Medulla oblongata (tissue), 1 donor: ENCODE measurements at regions not wholly inside any gene's neighbourhood (a gene's known extent, or its start where the extent isn't known, plus 50 kb on each side); places are given as distances from the start of the nearest gene placed in this dataset.

Experiments
- DNase-seq: peaks from one replicate; pipeline ENCODE4 v3.0.0-alpha.2; 2015; ENCODE audit errors: extremely low spot score

DNA sequence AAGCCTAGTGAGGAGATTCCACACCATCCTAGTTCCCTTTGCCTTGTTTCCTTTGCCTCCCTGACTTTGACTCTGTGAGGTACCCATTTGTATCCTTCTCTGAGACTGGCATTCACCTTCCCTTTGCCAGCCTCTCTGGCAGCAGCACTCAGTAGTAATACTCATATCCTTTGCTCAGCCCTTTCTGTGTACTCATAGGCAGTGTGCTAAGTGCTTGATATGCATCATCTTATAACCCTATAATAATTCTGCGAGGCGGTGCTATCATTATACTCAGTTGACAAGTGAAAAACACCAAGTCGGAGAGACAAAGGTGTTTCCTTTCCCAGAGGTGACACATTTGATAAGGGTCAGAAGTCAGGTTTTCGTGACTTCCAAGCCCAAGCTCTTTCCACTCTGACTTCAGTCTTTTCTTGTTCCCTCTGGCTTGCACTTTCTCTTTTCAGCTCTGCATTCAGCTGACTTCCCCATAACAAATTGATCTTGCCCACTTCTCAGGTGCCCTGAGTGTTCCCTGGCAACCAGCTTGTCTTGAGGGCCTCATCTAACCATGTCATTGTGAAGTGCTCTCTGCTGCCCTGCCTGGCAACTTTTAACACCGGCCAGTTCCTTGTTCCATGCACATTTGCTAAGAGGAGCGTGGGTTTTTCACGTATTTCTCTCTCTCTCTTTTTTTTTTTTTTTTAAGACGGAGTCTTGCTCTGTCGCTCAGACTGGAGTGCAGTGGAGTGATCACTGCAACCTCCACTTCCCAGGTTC, 94.5 kb upstream of the UPP2 start:
- DNase-seq, result no peak

DNA sequence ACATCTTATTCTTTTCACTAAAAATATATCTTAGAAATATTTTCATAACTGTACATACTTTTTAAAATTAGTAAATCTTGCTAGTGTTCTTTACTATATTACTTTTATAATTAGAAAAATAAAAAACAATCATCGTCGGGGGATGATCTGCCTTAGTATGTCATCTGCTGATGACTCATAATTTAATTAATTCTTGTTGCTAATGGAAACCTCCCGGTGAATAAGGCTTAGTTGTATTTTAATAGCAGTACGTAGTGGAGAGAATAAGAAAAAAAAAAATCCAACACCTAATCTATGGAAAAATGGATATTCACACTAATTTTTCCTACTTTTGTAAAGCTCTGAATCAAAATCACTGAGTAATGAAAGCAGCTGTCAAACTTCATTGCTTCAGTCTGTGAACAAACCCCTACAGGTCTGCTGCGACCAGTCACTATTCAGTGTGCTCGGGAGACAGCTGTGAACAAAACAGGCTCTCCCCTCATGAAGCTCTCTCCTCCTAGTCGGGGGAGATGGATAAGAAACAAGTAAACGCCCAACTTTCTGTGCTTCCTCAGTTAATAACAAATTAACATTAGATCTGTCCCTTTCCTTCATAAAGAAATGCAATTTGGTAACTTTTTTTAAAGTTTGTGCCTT, 97.4 kb upstream of the UPP2 start:
- no peak for DNase-seq

DNA sequence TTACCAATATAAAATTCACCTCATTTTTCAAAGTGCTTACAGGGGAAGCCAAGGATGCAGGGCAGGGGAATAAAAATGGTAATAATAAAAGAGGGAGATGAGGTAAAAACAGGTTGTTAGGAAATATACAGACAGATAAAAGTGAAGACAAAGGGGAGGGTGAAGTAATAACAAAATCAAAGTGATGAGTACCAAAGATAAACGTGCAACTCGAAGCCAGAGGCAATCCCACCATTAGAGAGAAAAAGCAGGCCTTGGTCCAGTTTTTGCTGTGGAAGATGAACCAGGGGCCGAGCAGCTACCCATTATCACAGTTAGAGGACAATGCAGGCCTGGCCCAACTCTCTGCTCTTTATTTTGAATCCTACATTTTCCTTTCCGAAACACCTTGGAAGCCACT, 99.6 kb upstream of the UPP2 start:
- no peak for DNase-seq

- DNase-seq, result no peak
Observed at GRCh38 chr2:157996799-157997198, 104.9 kb upstream of the UPP2 start.

GRCh38 chr2:157995117-157995516, 106.6 kb upstream of the UPP2 start:
- DNase-seq, result no peak

DNA sequence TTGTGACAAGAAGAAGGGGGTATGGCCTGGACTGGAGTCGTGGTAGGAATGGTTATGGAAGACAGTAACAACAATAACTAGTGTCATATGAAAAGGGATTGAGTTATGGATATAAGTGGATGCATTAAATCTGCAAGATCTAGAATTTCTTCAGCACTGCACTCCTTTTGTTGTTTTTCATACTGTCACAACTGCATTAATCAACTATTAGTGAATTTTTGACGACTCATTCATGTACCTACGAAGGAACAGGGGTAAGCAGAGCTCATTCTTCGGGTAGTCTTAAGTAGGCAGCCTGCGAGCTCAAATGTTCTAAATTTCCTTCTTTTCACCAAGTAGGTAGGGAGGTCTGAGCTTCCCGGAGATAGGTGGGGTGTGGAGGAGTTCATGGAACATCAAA, 109.7 kb upstream of the UPP2 start:
- no peak for DNase-seq

- DNase-seq, result no peak
Observed at GRCh38 chr2:157990173-157990572, 111.5 kb upstream of the UPP2 start.

- DNase-seq, result no peak
Observed at GRCh38 chr2:157989227-157989626, 112.4 kb upstream of the UPP2 start.

GRCh38 chr2:157986761-157987160, 110.6 kb upstream of the ACVR1 start:
- no peak for DNase-seq

DNA sequence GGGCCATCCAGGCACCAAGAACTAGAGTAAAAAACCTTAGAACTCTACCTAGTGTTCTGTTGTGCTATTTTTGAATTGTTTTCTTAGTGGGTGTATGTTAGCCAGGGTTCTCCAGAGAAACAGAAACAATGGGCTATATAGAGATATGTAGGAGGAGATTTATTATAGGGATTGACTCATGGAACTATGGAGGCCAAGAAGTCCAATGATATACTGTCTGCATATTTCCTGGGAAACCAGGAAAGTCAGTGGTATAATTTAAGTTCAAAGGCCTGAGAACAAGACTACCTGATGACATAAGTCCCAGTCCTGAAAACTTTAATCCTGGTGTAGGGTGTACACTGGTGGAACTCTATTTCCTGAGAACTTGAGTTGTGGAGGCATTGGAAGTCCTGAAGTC, 108.7 kb upstream of the ACVR1 start:
- no peak for DNase-seq

GRCh38 chr2:157980020-157980419, 103.9 kb upstream of the ACVR1 start:
- no peak for DNase-seq

- DNase-seq, result no peak
Observed at GRCh38 chr2:157971702-157972101, 95.6 kb upstream of the ACVR1 start.

DNA sequence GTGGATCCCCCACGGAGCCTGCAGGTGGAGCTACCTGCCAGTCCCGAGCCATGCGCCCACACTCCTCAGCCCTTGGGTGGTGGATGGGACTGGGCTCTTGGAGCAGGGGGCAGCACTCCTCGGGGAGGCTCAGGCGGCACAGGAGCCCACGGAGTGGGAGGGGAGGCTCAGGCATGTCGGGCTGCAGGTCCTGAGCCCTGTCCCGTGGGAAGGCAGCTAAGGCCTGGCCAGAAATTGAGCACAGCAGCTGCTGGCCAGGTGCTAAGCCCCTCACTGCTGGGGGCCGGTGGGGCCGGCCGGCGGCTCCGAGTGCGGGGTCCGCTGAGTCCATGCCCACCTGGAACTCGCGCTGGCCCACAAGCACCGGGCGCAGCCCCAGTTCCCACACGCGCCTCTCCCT, 91.7 kb upstream of the ACVR1 start:
- DNase-seq, result no peak

DNA sequence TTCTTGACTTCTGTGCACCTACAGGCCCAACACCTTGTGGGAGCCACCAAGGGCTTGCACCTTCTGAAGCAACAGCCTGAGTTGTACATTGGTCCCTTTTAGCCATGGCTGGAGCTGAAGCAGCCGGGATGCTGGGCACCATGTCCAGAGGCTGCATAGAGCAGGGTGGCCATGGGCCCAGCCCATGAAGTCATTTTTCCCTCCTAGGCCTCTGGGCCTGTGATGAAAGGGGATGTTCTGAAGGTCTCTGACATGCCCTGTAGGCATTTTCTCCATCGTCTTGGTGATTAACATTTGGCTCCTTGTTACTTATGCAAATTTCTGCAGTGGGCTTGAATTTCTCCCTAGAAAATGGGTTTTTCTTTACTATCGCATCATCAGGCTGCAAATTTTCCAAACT, 83.1 kb upstream of the ACVR1 start:
- DNase-seq, result no peak

DNA sequence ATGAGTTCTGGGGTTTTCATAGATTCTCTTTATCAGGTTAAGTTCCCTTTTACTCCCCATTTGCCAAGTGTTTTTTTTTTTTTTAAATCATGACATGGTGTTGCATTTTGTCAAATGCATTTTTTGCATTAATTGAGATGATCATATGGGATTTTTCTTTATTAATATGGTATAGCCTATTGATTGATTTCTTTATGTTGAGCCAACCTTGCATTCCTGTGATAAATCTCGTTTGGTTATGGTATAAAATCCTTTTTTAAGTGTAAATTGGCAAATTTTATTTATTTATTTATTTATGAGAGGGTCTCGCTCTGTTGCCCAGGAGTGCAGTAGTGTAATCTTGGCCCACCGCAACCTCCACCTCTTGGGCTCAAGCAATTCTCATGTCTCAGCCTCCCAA, 81.5 kb upstream of the ACVR1 start:
- DNase-seq, result no peak

DNA sequence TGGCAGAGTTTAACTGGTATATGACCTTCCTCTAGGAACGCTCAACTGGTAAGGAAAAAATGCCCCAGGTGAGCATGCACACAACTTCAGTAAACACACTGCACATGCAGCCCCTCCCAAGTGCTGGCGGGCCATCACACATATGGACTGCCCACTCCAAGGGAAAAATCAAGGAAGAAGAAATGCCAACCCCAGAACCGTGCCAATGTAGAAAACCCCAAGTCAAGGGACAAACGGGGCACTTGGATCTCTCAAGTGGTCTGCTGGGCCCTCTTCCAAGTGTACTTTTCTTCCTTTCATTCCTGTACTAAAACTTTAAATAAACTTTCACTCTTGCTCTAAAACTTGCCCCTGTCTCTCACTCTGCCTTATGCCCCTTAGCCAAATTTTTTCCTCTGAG, 76.4 kb upstream of the ACVR1 start:
- no peak for DNase-seq

GRCh38 chr2:157948856-157949255, 72.7 kb upstream of the ACVR1 start:
- DNase-seq, result no peak

DNA sequence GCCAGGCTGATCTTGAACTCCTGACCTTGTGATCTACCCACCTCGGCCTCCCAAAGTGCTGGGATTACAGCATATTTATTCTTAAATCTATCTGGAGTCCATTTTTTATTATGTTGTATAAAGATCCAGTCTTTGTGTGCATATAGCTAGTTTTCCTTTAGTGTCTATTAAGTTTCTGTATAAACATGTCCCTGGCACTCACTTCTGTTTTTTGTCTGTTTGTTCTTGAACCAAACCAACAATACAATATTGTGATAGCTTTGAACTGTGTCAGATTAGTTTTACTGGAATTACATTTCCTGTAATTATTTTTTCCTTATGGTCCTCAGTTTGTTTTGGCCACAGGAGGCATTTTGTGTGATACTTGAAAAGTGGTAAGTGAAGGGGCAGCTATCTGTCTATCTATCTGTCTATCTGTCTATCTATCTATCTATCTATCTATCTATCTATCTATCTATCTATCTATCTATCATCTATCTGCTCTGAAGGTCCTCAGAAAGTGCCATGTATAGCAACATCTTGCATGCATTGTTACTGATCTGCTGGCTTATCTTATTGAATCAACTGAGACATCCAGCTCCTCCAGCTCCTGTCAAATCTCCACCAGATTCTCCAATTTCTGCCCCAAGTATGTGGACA, 70.9 kb upstream of the ACVR1 start:
- no peak for DNase-seq

- DNase-seq, result no peak
Observed at GRCh38 chr2:157940024-157940423, 63.9 kb upstream of the ACVR1 start.

DNA sequence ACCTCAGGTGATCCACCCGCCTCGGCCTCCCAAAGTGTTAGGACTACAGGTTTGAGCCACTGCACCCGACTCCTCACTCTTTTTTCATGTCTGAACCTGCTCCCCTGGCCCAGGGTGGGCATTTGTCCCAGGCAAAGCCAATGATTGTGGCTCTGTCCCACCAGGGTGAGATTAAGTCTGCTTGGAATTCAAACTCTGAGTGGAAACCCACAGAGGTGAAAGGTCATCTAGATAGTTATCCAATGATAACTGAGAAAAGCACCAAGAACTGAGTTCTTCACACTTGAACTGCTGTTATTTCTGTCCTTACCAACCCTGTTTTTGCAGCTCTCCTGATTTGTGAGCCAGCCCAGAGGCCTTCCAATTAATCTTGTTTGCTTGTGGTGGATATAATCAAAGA, 62.4 kb upstream of the ACVR1 start:
- DNase-seq, result no peak

DNA sequence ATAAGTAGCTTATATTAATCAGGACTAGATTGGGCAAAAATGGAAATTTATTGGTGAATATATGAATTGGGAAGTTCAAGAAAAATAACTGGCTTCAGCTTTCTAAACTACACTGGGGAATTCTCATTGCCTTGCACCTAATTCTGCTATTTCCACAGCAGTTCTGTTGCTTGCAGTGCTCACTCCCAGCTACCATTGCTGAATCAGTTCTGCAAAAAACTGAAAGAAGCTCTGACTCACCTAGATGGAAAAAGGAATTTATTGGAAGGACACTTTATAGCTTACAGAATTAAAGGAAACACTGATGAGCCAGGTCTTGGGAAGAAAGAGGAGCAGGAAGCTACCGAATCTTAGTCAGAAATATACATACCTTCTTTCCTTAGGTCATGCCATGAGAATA, 60.3 kb upstream of the ACVR1 start:
- no peak for DNase-seq

- no peak for DNase-seq
Observed at GRCh38 chr2:157935378-157935906, 59.3 kb upstream of the ACVR1 start.
